ENCODE measurements at regions not wholly inside any gene's neighbourhood (a gene's known extent, or its start where the extent isn't known, plus 50 kb on each side); places are given as distances from the start of the nearest gene placed in this dataset.
A peak's percentile ranks its signal among the peaks of the same experiment; 100 is the strongest.

DNA sequence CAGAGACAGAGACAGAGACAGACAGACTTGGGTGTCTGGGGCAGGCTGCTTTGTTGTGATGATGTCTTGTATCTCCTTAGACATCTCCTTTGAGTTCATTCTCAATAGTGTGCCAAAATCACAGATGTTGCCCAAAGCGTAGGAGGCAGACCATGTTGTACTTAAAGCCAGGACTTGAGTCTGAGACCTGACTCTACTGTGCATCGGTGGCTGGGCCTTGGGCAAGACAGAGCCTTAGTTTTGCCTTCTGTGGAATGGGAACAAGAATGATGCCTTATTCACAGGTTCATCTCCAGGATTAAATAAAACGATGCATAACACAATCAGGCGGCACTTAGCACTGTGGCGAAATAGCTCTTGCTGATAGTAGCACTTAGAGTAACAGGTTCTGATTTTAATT is 230.3 kb downstream of the AACS start:
- no peak overlapping the region for H2BK15ac ChIP-seq (ENCODE audit: low read length)
- no peak overlapping the region for H2BK120ac ChIP-seq (replicated peaks; ENCODE audit: low read depth, low read length)
- H3K56ac ChIP-seq (replicated peaks; ENCODE audit: insufficient read length, low read depth, low read length): no peak overlapping the region
- H4K91ac ChIP-seq (replicated peaks; ENCODE audit: insufficient read length, low read length): no peak overlapping the region
- H3K4ac ChIP-seq (replicated peaks; ENCODE audit: insufficient read length, low read depth, low read length): no peak overlapping the region
- H4K5ac ChIP-seq (ENCODE audit: insufficient read length, low read depth, low read length): no peak overlapping the region
- H2AK5ac ChIP-seq (ENCODE audit: low read depth, low read length): no peak overlapping the region
- no peak overlapping the region for H3K27ac ChIP-seq (ENCODE audit: low read depth, low read length)
- H2AFZ ChIP-seq (ENCODE audit: low read length): no peak overlapping the region
- POLR2A ChIA-PET (ENCODE audit: partially characterized antibody): no interaction called here
- H3K4me2 ChIP-seq (ENCODE audit: insufficient read depth in 1 of 2, low read depth in 2 of 2, low read length in 2 of 2): no peak overlapping the region
- H3K9me3 ChIP-seq (ENCODE audit: insufficient read depth in 2 of 2, low read depth in 1 of 2, low read length in 1 of 2): no peaks in the 10 kb centered on the region
- H4K8ac ChIP-seq (ENCODE audit: extremely low read depth, insufficient read depth, low read length): no peak overlapping the region
- WGBS, 2 experiments (ENCODE audit: extremely low coverage in 1 of 2, insufficient coverage in 1 of 2, insufficient read length in 1 of 2, insufficient replicate concordance in 2 of 2, low coverage in 1 of 2, low lambda C conversion rate in 2 of 2, missing lambda C conversion rate in 1 of 2): 95% methylated on average over 5 of the region's 5 CpGs; no CpG with 5 or more reads in 1 of the 2 experiments
- no peak for DNase-seq (ENCODE audit: low read depth in 1 of 2, low spot score in 2 of 2)
- no peak overlapping the region for H3K9ac ChIP-seq (replicated peaks in 1 of 4; ENCODE audit: extremely low read depth in 1 of 4, low read depth in 3 of 4, low read length in 3 of 4)
- H3K36me3 ChIP-seq (ENCODE audit: control insufficient read depth in 2 of 4, insufficient read depth in 4 of 4, low read length in 3 of 4): no peaks in the 10 kb centered on the region
- H2BK20ac ChIP-seq (ENCODE audit: low read length): no peak overlapping the region
- H3K79me2 ChIP-seq (ENCODE audit: control insufficient read depth in 1 of 2, insufficient read depth in 2 of 2, low read length in 2 of 2): peaks cover 0 to 17% of the 10 kb centered on the region in 2 experiments; a peak in 3 of 4 replicates
- H3K79me1 ChIP-seq (ENCODE audit: low read depth, low read length): peaks cover 6% of the 10 kb centered on the region
- no peak overlapping the region for H2BK12ac ChIP-seq (ENCODE audit: low read depth, low read length)
- H3K23me2 ChIP-seq (ENCODE audit: low read depth, low read length): no peaks in the 10 kb centered on the region
- no peak overlapping the region for H3K18ac ChIP-seq (ENCODE audit: extremely low read depth, low read length)
- CTCF ChIA-PET (ENCODE audit: partially characterized antibody): interaction anchor here (0.7 to 2.4 kb wide), 4 partner anchors 10 to 38 kb away, joined by 3 to 8 read pairs (median 3); no protein-coding TSS in a partner anchor
- no peak overlapping the region for H3K4me3 ChIP-seq (ENCODE audit: extremely low read depth in 1 of 4, insufficient read depth in 2 of 4, low read depth in 3 of 4, low read length in 4 of 4)
- H3K27me3 ChIP-seq (replicated peaks in 1 of 4; ENCODE audit: control insufficient read depth in 3 of 4, extremely low read depth in 1 of 4, insufficient read depth in 3 of 4, low read length in 3 of 4): no peaks in the 10 kb centered on the region
- FAIRE-seq: no peak
- no peak overlapping the region for H2BK5ac ChIP-seq (ENCODE audit: low read depth, low read length)
- H4K20me1 ChIP-seq (replicated peaks in 1 of 2; ENCODE audit: control insufficient read depth in 1 of 2, insufficient read depth in 2 of 2, low read length in 2 of 2): peaks cover 0 to 10% of the 10 kb centered on the region in 2 experiments
- no peak for TF ChIP-seq TEAD4 (IDR thresholded peaks at IDR 0.05; ENCODE audit: low read depth, low read length)
- no peak for TF ChIP-seq SP2 (IDR thresholded peaks at IDR 0.05; ENCODE audit: low read length)
- no peak for TF ChIP-seq POU5F1 (IDR thresholded peaks at IDR 0.05; ENCODE audit: low read depth, low read length)
- TF ChIP-seq KDM1A (IDR thresholded peaks at IDR 0.05; ENCODE audit: borderline replicate concordance, low read length): 0 out of 2 replicates have a peak, but pooled peaks have one; percentile 24
- no peaks in the 10 kb centered on the region; a peak in 2 of 7 replicates for H3K4me1 ChIP-seq (replicated peaks in 1 of 4; ENCODE audit: control insufficient read depth in 3 of 4, insufficient read depth in 4 of 4, low read length in 3 of 4)
- no peak overlapping the region for H3K14ac ChIP-seq (ENCODE audit: insufficient read length)
- no peak overlapping the region for H3K23ac ChIP-seq (ENCODE audit: insufficient read length)
